Neural cell (in vitro differentiated cells): ENCODE measurements at regions not wholly inside any gene's neighbourhood (a gene's known extent, or its start where the extent isn't known, plus 50 kb on each side); places are given as distances from the start of the nearest gene placed in this dataset.

ENCODE experiments used
- H2AFZ ChIP-seq: fragments of 200-600, 300-800 bp; sonication (generic), shearing (Covaris generic); 2 replicates; pipeline ENCODE4 v1.6.0; 2014; ENCODE audit warnings: low read depth, mild to moderate bottlenecking, antibody characterized with exemption, low read length, moderate library complexity
- H3F3A ChIP-seq: fragments of 200-600 bp; shearing (Covaris generic); 2 replicates; pipeline ENCODE4 v1.6.1; 2016; ENCODE audit warnings: mild to moderate bottlenecking, moderate library complexity, mixed read lengths, antibody characterized with exemption, low read length; ENCODE audit not compliant: insufficient read depth, poor library complexity, severe bottlenecking
- H3K27ac ChIP-seq: fragments of 200-600, 300-800 bp; sonication (generic), shearing (Covaris generic); 2 replicates; pipeline ENCODE4 v1.5.1; 2014; ENCODE audit warnings: mild to moderate bottlenecking, low read length, moderate library complexity
- H3K27me3 ChIP-seq: fragments of 300-800, 200-600 bp; sonication (generic), shearing (Covaris generic); 2 replicates; pipeline ENCODE4 v1.6.0; 2014; ENCODE audit warnings: mild to moderate bottlenecking, low read depth, low read length, moderate library complexity; ENCODE audit not compliant: insufficient read depth
- H3K36me3 ChIP-seq: fragments of 300-800, 200-600 bp; sonication (generic), shearing (Covaris generic); 2 replicates; pipeline ENCODE4 v1.5.1; 2014; ENCODE audit warnings: mild to moderate bottlenecking, antibody characterized with exemption, low read length, moderate library complexity; ENCODE audit not compliant: insufficient read depth
- H3K4me2 ChIP-seq: fragments of 300-800, 200-600 bp; sonication (generic), shearing (Covaris generic); 2 replicates; pipeline ENCODE4 v1.6.0; 2014; ENCODE audit warnings: mild to moderate bottlenecking, low read length
- H3K4me3 ChIP-seq: fragments of 300-800, 200-600 bp; sonication (generic), shearing (Covaris generic); 2 replicates; pipeline ENCODE4 v1.5.1; 2014; ENCODE audit warnings: mild to moderate bottlenecking, low read length, moderate library complexity
- H3K79me2 ChIP-seq: fragments of 200-600 bp; shearing (Covaris generic); replicated peaks from 2 replicates; pipeline ENCODE4 v1.6.0; 2014; ENCODE audit warnings: mild to moderate bottlenecking, low read length, moderate library complexity; ENCODE audit not compliant: insufficient read depth
- H3K9ac ChIP-seq: fragments of 300-800, 200-600 bp; sonication (generic), shearing (Covaris generic); 2 replicates; pipeline ENCODE4 v1.6.1; 2016; ENCODE audit warnings: mild to moderate bottlenecking, low read length, mixed read lengths
- H3K9me2 ChIP-seq: fragments of 200-600 bp; shearing (Covaris generic); 2 replicates; pipeline ENCODE4 v1.6.1; 2016; ENCODE audit warnings: mild to moderate bottlenecking, low read length, mixed read lengths; ENCODE audit not compliant: insufficient read depth
- H3K9me3 ChIP-seq: fragments of 200-600, 300-800 bp; sonication (generic), shearing (Covaris generic); 2 replicates; pipeline ENCODE4 v1.6.1; 2016; ENCODE audit warnings: mild to moderate bottlenecking, mixed run types, low read length, moderate library complexity, mixed read lengths
- H4K20me1 ChIP-seq: fragments of 200-600 bp; shearing (Covaris generic); 2 replicates; pipeline ENCODE4 v1.6.1; 2016; ENCODE audit warnings: mild to moderate bottlenecking, mixed run types; ENCODE audit not compliant: insufficient read depth
- CTCF ChIP-seq: fragments of 450-650 bp; IDR thresholded peaks from 2 replicates; pipeline ENCODE4 v1.5.1; 2014; ENCODE audit warnings: antibody characterized with exemption, mild to moderate bottlenecking, moderate library complexity; ENCODE audit not compliant: poor library complexity, severe bottlenecking
- EP300 ChIP-seq: fragments of 450-650 bp; conservative IDR thresholded peaks from 2 replicates; pipeline ENCODE4 v1.6.1; 2014; ENCODE audit warnings: antibody characterized with exemption, mild to moderate bottlenecking, moderate library complexity; ENCODE audit not compliant: poor library complexity, severe bottlenecking
- EZH2 ChIP-seq: fragments of 200-600, 300-800 bp; shearing (Covaris generic), sonication (generic); IDR thresholded peaks from 2 replicates; pipeline ENCODE4 v1.6.1; 2014; ENCODE audit warnings: antibody characterized with exemption, low read length, borderline replicate concordance, mild to moderate bottlenecking; ENCODE audit not compliant: insufficient read depth, poor library complexity, severe bottlenecking
- MXI1 ChIP-seq: fragments of 450-650 bp; conservative IDR thresholded peaks from 2 replicates; pipeline ENCODE4 v1.6.1; 2014; ENCODE audit warnings: antibody characterized with exemption, mild to moderate bottlenecking; ENCODE audit not compliant: poor library complexity, severe bottlenecking
- POLR2AphosphoS5 ChIP-seq: IDR thresholded peaks from 2 replicates; pipeline ENCODE4 v1.6.1; 2012
- RAD21 ChIP-seq: fragments of 450-650 bp; conservative IDR thresholded peaks from 2 replicates; pipeline ENCODE4 v1.6.1; 2014; ENCODE audit warnings: antibody characterized with exemption, mild to moderate bottlenecking, moderate library complexity
- REST ChIP-seq: IDR thresholded peaks from 2 replicates; pipeline ENCODE4 v1.6.1; 2012; ENCODE audit warnings: borderline replicate concordance
- SMC3 ChIP-seq: fragments of 450-650 bp; conservative IDR thresholded peaks from 2 replicates; pipeline ENCODE4 v1.6.1; 2014; ENCODE audit warnings: antibody characterized with exemption, mild to moderate bottlenecking, moderate library complexity; ENCODE audit not compliant: poor library complexity
- TAF1 ChIP-seq: IDR thresholded peaks from 2 replicates; pipeline ENCODE4 v1.6.1; 2012; ENCODE audit warnings: low read depth

- no peaks in the 10 kb centered on the region for H3K9me3 ChIP-seq
- H3K79me2 ChIP-seq, result no peaks in the 10 kb centered on the region
- H3K4me2 ChIP-seq, result no peak overlapping the region
- no peaks in the 10 kb centered on the region for H4K20me1 ChIP-seq
- no peak overlapping the region for H3K27ac ChIP-seq
- no peak overlapping the region for H3K4me3 ChIP-seq
- H3K9ac ChIP-seq, result no peak overlapping the region
- H3K36me3 ChIP-seq, result no peaks in the 10 kb centered on the region
- no peaks in the 10 kb centered on the region for H3F3A ChIP-seq
- no peak overlapping the region for H2AFZ ChIP-seq
- H3K9me2 ChIP-seq, result no peaks in the 10 kb centered on the region
- TF ChIP-seq RAD21 (no peak), EP300 (no peak), REST (no peak), MXI1 (no peak)
- no peaks in the 10 kb centered on the region for H3K27me3 ChIP-seq
Observed at GRCh38 chr20:40488401-40488800, 200.6 kb downstream of the MAFB start.

- Histone ChIP-seq H3K4me3 (no peak overlapping the region), H3K79me2 (no peaks in the 10 kb centered on the region), H3K4me2 (no peak overlapping the region), H2AFZ (no peak overlapping the region), H3K27me3 (no peaks in the 10 kb centered on the region), H3K9ac (no peak overlapping the region), H3F3A (no peaks in the 10 kb centered on the region), H4K20me1 (no peaks in the 10 kb centered on the region), H3K9me3 (no peaks in the 10 kb centered on the region), H3K27ac (no peak overlapping the region), H3K36me3 (no peaks in the 10 kb centered on the region), H3K9me2 (no peaks in the 10 kb centered on the region)
- TF ChIP-seq MXI1, result no peak
- TF ChIP-seq POLR2AphosphoS5, result no peak
- no peak for TF ChIP-seq CTCF
- no peak for TF ChIP-seq EP300
- no peak for TF ChIP-seq REST
- no peak for TF ChIP-seq TAF1
- TF ChIP-seq RAD21, result no peak
- no peak for TF ChIP-seq EZH2
- no peak for TF ChIP-seq SMC3
Observed at GRCh38 chr20:40486297-40486696, 202.7 kb downstream of the MAFB start.
